NT2/D1 (cell line): ENCODE measurements at regions not wholly inside any gene's neighbourhood (a gene's known extent, or its start where the extent isn't known, plus 50 kb on each side); places are given as distances from the start of the nearest gene placed in this dataset.

ENCODE experiments used
- SUZ12 ChIP-seq: IDR thresholded peaks from 2 replicates; pipeline ENCODE4 v1.6.1; 2011; ENCODE audit not compliant: insufficient read length, insufficient read depth; ENCODE audit errors: extremely low read depth
- YY1 ChIP-seq: IDR thresholded peaks from 2 replicates; pipeline ENCODE4 v1.6.1; 2011; ENCODE audit not compliant: insufficient read length, insufficient read depth
- ZNF274 ChIP-seq: IDR thresholded peaks from 2 replicates; pipeline ENCODE4 v1.6.1; 2011; ENCODE audit warnings: mild to moderate bottlenecking, low read depth, low read length

- no peak for TF ChIP-seq ZNF274
- no peak for TF ChIP-seq SUZ12
- no peak for TF ChIP-seq YY1
Observed at GRCh38 chr3:31198890-31199289, 304.4 kb upstream of the GADL1 start.
